Vagina (tissue), 2 donors: ENCODE measurements at regions not wholly inside any gene's neighbourhood (a gene's known extent, or its start where the extent isn't known, plus 50 kb on each side); places are given as distances from the start of the nearest gene placed in this dataset.

ENCODE experiments used
- CTCF ChIP-seq, 3 experiments: fragments of 450-650 bp in 2 of 3; fragments of 200-600 bp in 1 of 3; sonication (generic) in 1 of 3; IDR thresholded peaks; one replicate each; pipeline ENCODE4 v1.5.1; 2017 to 2019; ENCODE audit warnings: antibody characterized with exemption in 3 of 3, mild to moderate bottlenecking in 2 of 3, moderate library complexity in 2 of 3
- POLR2A ChIP-seq, 2 donors: fragments of 450-650 bp; IDR thresholded peaks; one replicate each; pipeline ENCODE4 v1.6.1; 2017; ENCODE audit warnings: antibody characterized with exemption in 2 of 2, mild to moderate bottlenecking in 2 of 2, moderate library complexity in 2 of 2
- POLR2AphosphoS5 ChIP-seq, 2 donors: sonication (generic); formaldehyde crosslinking; IDR thresholded peaks; one replicate each; pipeline ENCODE4 v1.9.0; 2017; ENCODE audit warnings: antibody characterized with exemption in 2 of 2, mild to moderate bottlenecking in 2 of 2, low read depth in 1 of 2; ENCODE audit not compliant: insufficient read depth in 1 of 2

GRCh38 chr2:58976375-58977071, 735.4 kb upstream of the FANCL start:
- TF ChIP-seq CTCF (IDR thresholded peaks at IDR 0.05) (no peak), POLR2A (IDR thresholded peaks at IDR 0.05) (no peak), POLR2AphosphoS5 (IDR thresholded peaks at IDR 0.05; ENCODE audit: insufficient read depth in 1 of 2, low read depth in 1 of 2) (no peak)
